ENCODE measurements at regions not wholly inside any gene's neighbourhood (a gene's known extent, or its start where the extent isn't known, plus 50 kb on each side); places are given as distances from the start of the nearest gene placed in this dataset.

DNA sequence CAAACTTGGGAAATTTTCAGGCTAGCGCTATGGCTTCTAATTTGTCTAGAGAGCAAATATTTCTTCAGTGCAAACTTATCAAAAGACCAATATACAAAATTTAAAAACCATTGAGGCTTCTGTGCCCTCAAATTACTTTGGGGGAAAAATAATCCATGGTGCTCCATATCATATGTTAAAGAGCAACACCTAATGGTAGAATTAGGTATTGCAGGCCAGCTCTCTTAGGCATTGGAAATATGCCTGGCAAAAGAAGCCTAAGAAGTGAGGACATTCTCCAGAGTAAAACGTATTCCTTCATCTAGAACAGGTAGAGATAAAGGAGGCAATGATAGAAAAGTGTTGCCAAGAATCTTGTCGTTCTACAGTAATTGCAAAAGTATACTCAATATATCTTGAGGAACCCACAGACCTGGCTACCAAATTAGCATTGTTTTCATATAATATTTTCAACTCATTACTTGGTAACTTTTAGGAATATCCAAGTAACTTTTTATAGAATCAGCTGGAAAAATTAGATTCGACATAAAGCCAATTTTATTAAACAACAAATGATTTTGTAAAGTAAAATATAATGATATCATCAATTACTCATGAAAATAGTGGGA lies 401.1 kb downstream of the BCL11A start:
- H3K9me3 ChIP-seq: no peaks in the 10 kb centered on the region
- no peak for DNase-seq
- H3K27me3 ChIP-seq: no peaks in the 10 kb centered on the region
- H3K27ac ChIP-seq: no peak overlapping the region
- TF ChIP-seq, protein P1, sequence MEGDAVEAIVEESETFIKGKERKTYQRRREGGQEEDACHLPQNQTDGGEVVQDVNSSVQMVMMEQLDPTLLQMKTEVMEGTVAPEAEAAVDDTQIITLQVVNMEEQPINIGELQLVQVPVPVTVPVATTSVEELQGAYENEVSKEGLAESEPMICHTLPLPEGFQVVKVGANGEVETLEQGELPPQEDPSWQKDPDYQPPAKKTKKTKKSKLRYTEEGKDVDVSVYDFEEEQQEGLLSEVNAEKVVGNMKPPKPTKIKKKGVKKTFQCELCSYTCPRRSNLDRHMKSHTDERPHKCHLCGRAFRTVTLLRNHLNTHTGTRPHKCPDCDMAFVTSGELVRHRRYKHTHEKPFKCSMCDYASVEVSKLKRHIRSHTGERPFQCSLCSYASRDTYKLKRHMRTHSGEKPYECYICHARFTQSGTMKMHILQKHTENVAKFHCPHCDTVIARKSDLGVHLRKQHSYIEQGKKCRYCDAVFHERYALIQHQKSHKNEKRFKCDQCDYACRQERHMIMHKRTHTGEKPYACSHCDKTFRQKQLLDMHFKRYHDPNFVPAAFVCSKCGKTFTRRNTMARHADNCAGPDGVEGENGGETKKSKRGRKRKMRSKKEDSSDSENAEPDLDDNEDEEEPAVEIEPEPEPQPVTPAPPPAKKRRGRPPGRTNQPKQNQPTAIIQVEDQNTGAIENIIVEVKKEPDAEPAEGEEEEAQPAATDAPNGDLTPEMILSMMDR (IDR thresholded peaks at IDR 0.05): peak in 2 of 4 experiments; percentile 10 to 12
- TF ChIP-seq POLR2A (IDR thresholded peaks at IDR 0.05): no peak
- H3K4me1 ChIP-seq: no peaks in the 10 kb centered on the region
- intact Hi-C loops (cut with DNase I; ENCODE audit: low total_unique reads): no loop called here
- H3K4me3 ChIP-seq: no peak overlapping the region
- no peaks in the 10 kb centered on the region for H3K36me3 ChIP-seq

DNA sequence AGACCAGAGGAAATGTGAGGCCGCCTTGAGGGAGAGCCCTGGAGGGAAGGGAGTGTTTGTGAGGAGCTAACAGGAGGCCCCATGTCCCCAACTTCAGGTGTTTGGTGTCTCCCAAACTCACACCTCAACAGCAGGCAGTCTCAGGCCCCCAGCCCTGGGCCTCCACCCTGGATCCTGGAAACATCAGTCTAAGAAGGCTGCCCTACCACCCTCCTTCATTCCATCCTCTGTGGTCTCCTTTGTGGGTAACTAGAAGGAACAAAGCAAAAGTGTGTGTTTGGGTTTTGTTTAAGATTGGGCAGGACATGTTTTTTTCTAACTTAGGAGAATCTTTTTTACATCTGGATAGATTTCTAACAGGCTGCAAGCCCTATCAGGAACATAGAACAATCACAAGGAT lies 404.3 kb downstream of the BCL11A start:
- no peaks in the 10 kb centered on the region for H3K9me3 ChIP-seq
- intact Hi-C loops (cut with DNase I; ENCODE audit: low total_unique reads): no loop called here

GRCh38 chr2:60148716-60149115 lies 404.7 kb downstream of the BCL11A start:
- DNase-seq: no peak
- intact Hi-C loops (cut with DNase I; ENCODE audit: low total_unique reads): no loop called here
- H3K27ac ChIP-seq: no peak overlapping the region

More for the DNA sequence above, 404.3 kb downstream of the BCL11A start:
- Histone ChIP-seq H3K27ac (no peak overlapping the region), H3K27me3 (no peaks in the 10 kb centered on the region), H3K4me1 (no peaks in the 10 kb centered on the region), H3K36me3 (no peaks in the 10 kb centered on the region), H3K4me3 (no peak overlapping the region)
- no peak for TF ChIP-seq POLR2A (IDR thresholded peaks at IDR 0.05)
- TF ChIP-seq, protein P1 (IDR thresholded peaks at IDR 0.05): no peak
- no peak for DNase-seq

GRCh38 chr2:60140185-60140584 lies 413.3 kb downstream of the BCL11A start:
- no peaks in the 10 kb centered on the region for H3K9me3 ChIP-seq
- H3K4me1 ChIP-seq: no peaks in the 10 kb centered on the region
- peak overlapping the region in 1 of 2 donors; percentile 16 for H3K27ac ChIP-seq
- no peak for DNase-seq
- no peaks in the 10 kb centered on the region for H3K27me3 ChIP-seq
- intact Hi-C loops (cut with DNase I; ENCODE audit: low total_unique reads): no loop called here
- no peak overlapping the region for H3K4me3 ChIP-seq
- TF ChIP-seq POLR2A (IDR thresholded peaks at IDR 0.05): no peak
- TF ChIP-seq, protein P1 (IDR thresholded peaks at IDR 0.05): no peak
- H3K36me3 ChIP-seq: no peaks in the 10 kb centered on the region

More at GRCh38 chr2:60148716-60149115, 404.7 kb downstream of the BCL11A start:
- H3K36me3 ChIP-seq: no peaks in the 10 kb centered on the region
- H3K27me3 ChIP-seq: no peaks in the 10 kb centered on the region
- no peak overlapping the region for H3K4me3 ChIP-seq
- H3K4me1 ChIP-seq: no peaks in the 10 kb centered on the region
- TF ChIP-seq, protein P1 (IDR thresholded peaks at IDR 0.05): no peak
- TF ChIP-seq POLR2A (IDR thresholded peaks at IDR 0.05): no peak
- no peaks in the 10 kb centered on the region for H3K9me3 ChIP-seq

DNA sequence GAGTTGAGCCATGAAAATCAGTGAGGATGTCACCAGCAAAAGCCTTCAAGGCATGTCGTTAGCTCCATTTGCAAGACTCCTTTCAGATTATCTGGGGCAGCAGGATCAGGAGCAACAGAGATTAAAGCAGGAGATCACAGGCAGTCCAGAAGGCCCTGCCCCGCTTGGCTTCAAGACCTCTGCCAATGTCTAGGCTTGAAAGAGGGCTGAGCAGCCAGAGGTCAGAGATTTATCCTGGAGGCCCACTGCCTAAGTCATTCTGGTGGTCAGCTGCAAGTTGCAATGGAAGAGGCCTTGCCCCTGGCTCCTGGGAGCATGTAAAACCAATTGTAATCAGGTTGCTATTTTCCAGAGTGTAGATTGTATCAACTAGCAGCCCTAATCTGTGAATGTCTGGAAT lies 416.5 kb downstream of the BCL11A start:
- H3K4me3 ChIP-seq: no peak overlapping the region
- TF ChIP-seq, protein P1 (IDR thresholded peaks at IDR 0.05): no peak
- TF ChIP-seq POLR2A (IDR thresholded peaks at IDR 0.05): no peak
- no peaks in the 10 kb centered on the region for H3K27me3 ChIP-seq
- no peak for DNase-seq
- H3K27ac ChIP-seq: no peak overlapping the region
- H3K4me1 ChIP-seq: no peaks in the 10 kb centered on the region
- intact Hi-C loops (cut with DNase I; ENCODE audit: low total_unique reads): no loop called here
- H3K9me3 ChIP-seq: no peaks in the 10 kb centered on the region
- no peaks in the 10 kb centered on the region for H3K36me3 ChIP-seq
